AG09309 (cell line): ENCODE measurements at regions not wholly inside any gene's neighbourhood (a gene's known extent, or its start where the extent isn't known, plus 50 kb on each side); places are given as distances from the start of the nearest gene placed in this dataset.

Experiments used
- DNase-seq: peaks from one replicate; pipeline ENCODE4 v3.0.0-alpha.2; 2010; ENCODE audit warnings: low read depth
- H3K4me3 ChIP-seq: 2 replicates; pipeline ENCODE4 v1.5.1; 2011; ENCODE audit warnings: mild to moderate bottlenecking, low read depth, low read length, moderate library complexity; ENCODE audit not compliant: control insufficient read depth
- CTCF ChIP-seq: IDR thresholded peaks from 2 replicates; pipeline ENCODE4 v1.5.1; 2011; ENCODE audit warnings: mild to moderate bottlenecking, low read depth, low read length, inconsistent platforms; ENCODE audit not compliant: insufficient read depth, control insufficient read depth; ENCODE audit errors: missing control alignments

DNA sequence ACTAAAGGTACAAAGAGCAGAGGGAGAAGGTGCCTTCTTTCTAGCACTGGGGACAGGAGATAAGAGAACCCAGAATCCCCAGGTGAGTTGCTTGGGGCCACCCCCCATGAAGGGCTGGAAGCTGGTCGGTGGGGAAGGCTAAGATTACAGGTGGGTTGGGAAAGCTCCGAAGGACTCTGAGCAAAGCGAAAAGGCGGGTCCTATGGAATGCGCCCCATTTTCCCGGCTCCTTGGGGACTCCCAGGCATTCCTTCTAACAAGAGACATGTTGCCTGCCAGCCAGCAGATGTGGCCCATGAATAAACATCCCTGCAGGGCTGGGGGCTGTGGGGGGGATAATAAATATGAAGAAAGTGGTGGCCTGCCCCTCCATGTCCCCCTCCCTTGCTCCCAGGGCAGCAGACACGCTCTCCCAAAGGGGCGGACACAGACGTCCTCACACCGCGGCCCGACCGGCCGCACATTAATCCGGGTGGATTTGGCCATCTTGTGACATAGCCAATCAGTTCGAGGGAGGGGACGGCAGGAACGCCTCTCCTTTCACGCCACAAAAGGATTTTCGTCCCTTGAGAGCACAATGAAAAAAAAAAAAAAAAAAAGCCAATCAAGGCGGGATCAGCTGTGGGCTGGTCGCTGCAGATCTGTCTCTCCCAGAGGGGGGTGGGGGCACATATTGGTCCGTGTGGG lies 98.5 kb downstream of the SOX9 start:
- H3K4me3 ChIP-seq: no peak overlapping the region
- DNase-seq: no peak
- no peak for TF ChIP-seq CTCF

GRCh38 chr17:72219824-72220493 lies 99.1 kb downstream of the SOX9 start:
- no peak for DNase-seq
- TF ChIP-seq CTCF: no peak
- no peak overlapping the region for H3K4me3 ChIP-seq

DNA sequence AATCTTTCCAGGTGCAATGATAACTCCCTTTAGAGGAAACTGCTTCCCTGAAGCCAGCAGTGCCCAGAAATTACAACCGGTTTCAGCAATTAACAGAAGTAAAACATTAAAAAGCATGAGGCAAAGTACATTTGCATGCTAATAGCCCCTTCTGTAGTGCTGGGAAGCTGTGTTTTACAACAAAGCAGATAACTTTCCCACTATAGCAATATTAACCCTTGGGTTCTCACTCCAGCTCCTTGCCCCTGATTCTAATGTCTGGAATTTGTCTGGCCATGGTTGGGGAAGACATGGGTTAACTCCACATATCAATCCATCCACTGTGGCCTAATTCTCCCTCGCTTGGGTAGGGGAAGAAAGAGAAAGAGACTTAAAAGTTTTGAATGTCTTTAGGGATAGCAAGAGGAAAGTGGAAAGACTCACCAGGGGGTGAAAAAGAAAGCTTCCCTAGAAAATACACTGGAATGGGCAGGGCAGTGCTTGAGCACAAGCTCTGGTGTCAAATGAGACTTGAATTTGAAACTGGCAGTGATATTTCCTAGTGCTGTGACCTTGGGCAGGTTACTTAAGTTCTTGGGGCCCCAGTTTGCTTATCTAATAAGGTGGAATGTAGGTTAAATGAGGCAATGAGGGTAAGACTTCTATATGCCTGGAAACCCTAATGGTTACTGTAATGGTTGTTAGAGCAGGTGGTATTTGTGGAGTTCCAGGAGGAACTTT lies 102.0 kb downstream of the SOX9 start:
- no peak for TF ChIP-seq CTCF
- DNase-seq: no peak

DNA sequence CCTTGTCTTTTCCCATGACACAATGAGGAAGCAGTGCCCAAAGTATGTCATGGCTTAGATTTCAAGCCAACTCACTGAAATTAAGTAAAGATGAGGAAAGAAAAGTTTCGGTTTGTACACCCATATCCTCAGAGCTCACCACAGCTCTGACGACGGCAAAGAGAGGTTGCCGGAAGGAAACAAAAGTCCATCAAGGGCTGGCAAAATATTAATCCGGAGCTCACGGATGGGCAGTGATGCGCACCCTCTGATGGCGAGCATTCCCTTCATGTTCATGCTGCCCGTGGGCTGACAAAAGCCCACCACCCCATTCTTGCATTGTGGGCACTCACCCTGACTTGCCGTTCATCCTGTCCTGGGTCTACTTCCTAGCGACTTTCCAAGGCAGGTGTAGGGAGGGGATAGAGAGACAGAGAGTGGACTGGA lies 103.1 kb downstream of the SOX9 start:
- DNase-seq: no peak
- TF ChIP-seq CTCF: no peak
- H3K4me3 ChIP-seq: no peak overlapping the region

More for the DNA sequence above, 102.0 kb downstream of the SOX9 start:
- H3K4me3 ChIP-seq: no peak overlapping the region

GRCh38 chr17:72226322-72226721 lies 105.5 kb downstream of the SOX9 start:
- H3K4me3 ChIP-seq: no peak overlapping the region
- no peak for TF ChIP-seq CTCF
- DNase-seq: no peak

DNA sequence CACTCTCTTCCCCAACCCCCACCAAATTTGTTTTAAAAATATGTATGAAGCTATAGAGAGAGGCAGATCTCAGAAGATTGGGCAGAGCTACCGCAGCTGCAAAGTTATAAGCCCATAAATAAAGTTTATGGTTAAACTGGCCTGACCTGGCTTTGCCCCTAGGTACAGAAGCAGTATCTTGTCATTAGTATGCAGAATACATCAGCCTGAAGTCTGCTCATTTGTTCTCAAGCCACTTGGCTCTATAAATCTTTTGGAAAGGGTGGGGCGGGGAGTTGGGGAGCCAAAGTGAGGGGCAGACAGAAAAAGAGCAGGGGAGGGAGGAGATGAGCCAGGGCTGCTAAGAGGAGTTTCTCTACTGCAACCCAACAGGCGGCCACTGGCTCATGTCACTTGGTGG lies 113.2 kb downstream of the SOX9 start:
- TF ChIP-seq CTCF: no peak
- no peak for DNase-seq
- no peak overlapping the region for H3K4me3 ChIP-seq
